ENCODE measurements at regions not wholly inside any gene's neighbourhood (a gene's known extent, or its start where the extent isn't known, plus 50 kb on each side); places are given as distances from the start of the nearest gene placed in this dataset.

DNA sequence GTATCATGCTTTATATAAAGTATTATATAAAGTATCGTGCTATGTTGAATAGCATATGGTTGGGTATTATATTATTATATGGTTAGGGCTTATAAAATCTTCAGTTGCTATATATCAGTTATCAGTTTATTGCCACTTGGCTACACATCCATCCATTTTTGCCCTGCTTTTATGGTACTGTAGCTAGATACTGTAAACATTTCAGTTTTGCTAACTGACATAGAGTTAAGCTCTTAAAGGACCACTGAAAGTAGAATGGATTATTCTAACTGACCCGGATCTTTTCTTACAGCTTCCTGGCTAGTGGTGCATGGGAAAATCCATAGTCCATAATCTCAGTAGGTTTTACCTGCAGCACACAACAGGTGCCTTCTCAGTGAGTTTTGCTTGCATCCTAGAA lies 405.3 kb upstream of the LUZP2 start:
- TF ChIP-seq, protein P1, sequence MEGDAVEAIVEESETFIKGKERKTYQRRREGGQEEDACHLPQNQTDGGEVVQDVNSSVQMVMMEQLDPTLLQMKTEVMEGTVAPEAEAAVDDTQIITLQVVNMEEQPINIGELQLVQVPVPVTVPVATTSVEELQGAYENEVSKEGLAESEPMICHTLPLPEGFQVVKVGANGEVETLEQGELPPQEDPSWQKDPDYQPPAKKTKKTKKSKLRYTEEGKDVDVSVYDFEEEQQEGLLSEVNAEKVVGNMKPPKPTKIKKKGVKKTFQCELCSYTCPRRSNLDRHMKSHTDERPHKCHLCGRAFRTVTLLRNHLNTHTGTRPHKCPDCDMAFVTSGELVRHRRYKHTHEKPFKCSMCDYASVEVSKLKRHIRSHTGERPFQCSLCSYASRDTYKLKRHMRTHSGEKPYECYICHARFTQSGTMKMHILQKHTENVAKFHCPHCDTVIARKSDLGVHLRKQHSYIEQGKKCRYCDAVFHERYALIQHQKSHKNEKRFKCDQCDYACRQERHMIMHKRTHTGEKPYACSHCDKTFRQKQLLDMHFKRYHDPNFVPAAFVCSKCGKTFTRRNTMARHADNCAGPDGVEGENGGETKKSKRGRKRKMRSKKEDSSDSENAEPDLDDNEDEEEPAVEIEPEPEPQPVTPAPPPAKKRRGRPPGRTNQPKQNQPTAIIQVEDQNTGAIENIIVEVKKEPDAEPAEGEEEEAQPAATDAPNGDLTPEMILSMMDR (IDR thresholded peaks at IDR 0.05; ENCODE audit: borderline replicate concordance), result no peak
- no peak for DNase-seq
- H3K4me3 ChIP-seq, result no peak overlapping the region
- intact Hi-C loops (cut with micrococcal nuclease), result no loop called here
- H3K4me1 ChIP-seq, result no peaks in the 10 kb centered on the region
- H3K27ac ChIP-seq (replicated peaks), result no peak overlapping the region
- peaks cover 8% of the 10 kb centered on the region for H3K9me3 ChIP-seq (replicated peaks)
- H3K27me3 ChIP-seq (ENCODE audit: low read depth), result no peaks in the 10 kb centered on the region
- H3K36me3 ChIP-seq, result no peaks in the 10 kb centered on the region

GRCh38 chr11:24093375-24093774 lies 403.5 kb upstream of the LUZP2 start:
- intact Hi-C loops (cut with micrococcal nuclease), result no loop called here
- H3K4me1 ChIP-seq, result no peaks in the 10 kb centered on the region
- TF ChIP-seq, protein P1 (IDR thresholded peaks at IDR 0.05; ENCODE audit: borderline replicate concordance), result no peak
- DNase-seq, result no peak
- H3K36me3 ChIP-seq, result no peaks in the 10 kb centered on the region
- H3K27ac ChIP-seq (replicated peaks), result no peak overlapping the region
- H3K9me3 ChIP-seq (replicated peaks), result peaks cover 12% of the 10 kb centered on the region
- no peaks in the 10 kb centered on the region for H3K27me3 ChIP-seq (ENCODE audit: low read depth)
- no peak overlapping the region for H3K4me3 ChIP-seq

DNA sequence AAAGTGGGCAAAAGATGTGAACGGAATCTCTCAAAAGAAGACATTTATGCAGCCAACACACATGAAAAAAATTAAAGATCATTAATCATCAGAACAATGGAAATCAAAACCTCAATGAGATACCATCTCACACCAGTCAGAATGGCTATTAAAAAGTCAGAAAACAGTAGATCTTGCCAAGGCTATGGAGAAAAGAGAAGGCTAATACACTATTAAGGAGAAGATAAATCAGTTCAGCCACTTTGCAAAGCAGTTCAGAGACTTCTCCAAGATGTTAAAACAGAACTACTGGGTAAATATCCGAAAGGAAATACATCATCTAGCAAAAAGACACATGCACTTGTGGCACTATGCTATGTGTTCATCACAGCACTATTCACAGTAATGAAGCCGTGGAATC lies 388.2 kb upstream of the LUZP2 start:
- H3K4me1 ChIP-seq, result no peaks in the 10 kb centered on the region
- intact Hi-C loops (cut with micrococcal nuclease), result no loop called here
- H3K9me3 ChIP-seq (replicated peaks), result peaks cover 35% of the 10 kb centered on the region
- H3K27me3 ChIP-seq (ENCODE audit: low read depth), result no peaks in the 10 kb centered on the region
- TF ChIP-seq, protein P1 (IDR thresholded peaks at IDR 0.05; ENCODE audit: borderline replicate concordance), result no peak
- H3K27ac ChIP-seq (replicated peaks), result no peak overlapping the region
- no peaks in the 10 kb centered on the region for H3K36me3 ChIP-seq
- H3K4me3 ChIP-seq, result no peak overlapping the region
- DNase-seq, result no peak

DNA sequence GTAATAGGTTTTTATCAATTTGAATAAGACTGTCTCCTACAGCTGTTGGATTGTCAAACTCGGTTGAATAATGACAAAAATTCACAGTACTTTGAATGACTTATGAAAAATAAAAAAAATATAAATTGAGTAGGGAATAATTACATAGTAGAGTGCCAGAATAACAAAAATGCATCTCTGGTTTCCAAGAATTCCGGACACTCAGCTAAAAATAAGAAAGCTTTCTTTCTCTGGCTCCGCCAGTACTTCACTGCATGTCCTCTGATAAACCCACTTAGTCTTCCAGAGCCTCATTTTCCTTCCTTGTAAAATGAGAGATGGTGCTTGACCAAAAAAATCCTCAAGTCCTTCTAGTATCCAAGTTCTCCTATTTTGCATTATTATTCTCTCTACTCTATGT lies 374.6 kb upstream of the LUZP2 start:
- H3K27ac ChIP-seq (replicated peaks), result no peak overlapping the region
- H3K4me1 ChIP-seq, result no peaks in the 10 kb centered on the region
- DNase-seq, result no peak
- TF ChIP-seq, protein P1 (IDR thresholded peaks at IDR 0.05; ENCODE audit: borderline replicate concordance), result no peak
- no peaks in the 10 kb centered on the region for H3K9me3 ChIP-seq (replicated peaks)
- intact Hi-C loops (cut with micrococcal nuclease), result no loop called here
- H3K36me3 ChIP-seq, result no peaks in the 10 kb centered on the region
- H3K4me3 ChIP-seq, result no peak overlapping the region
- H3K27me3 ChIP-seq (ENCODE audit: low read depth), result no peaks in the 10 kb centered on the region

GRCh38 chr11:24124876-24125275 lies 372.0 kb upstream of the LUZP2 start:
- Histone ChIP-seq H3K27ac (replicated peaks) (no peak overlapping the region), H3K9me3 (replicated peaks) (no peaks in the 10 kb centered on the region), H3K27me3 (ENCODE audit: low read depth) (no peaks in the 10 kb centered on the region), H3K36me3 (no peaks in the 10 kb centered on the region), H3K4me1 (no peaks in the 10 kb centered on the region), H3K4me3 (no peak overlapping the region)
- TF ChIP-seq, protein P1 (IDR thresholded peaks at IDR 0.05; ENCODE audit: borderline replicate concordance), result no peak
- no peak for DNase-seq
- intact Hi-C loops (cut with micrococcal nuclease), result no loop called here

DNA sequence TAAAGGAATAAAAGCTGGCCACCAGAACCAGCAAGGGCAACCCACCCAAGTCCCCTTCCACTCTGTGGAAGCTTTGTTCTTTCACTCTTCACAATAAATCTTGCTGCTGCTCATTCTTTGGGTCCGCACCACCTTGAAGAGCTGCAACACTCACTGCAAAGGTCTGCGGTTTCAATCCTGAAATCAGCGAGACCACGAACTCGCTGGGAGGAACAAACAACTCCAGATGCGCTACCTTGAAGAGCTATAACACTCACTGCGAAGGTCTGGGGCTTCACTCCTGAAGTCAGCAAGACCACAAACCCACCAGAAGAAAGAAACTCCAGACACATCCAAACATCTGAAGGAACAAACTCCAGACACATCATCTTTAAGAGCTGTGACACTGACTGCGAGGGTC lies 365.2 kb upstream of the LUZP2 start:
- TF ChIP-seq, protein P1 (IDR thresholded peaks at IDR 0.05; ENCODE audit: borderline replicate concordance), result no peak
- H3K4me1 ChIP-seq, result no peaks in the 10 kb centered on the region
- no peak overlapping the region for H3K27ac ChIP-seq (replicated peaks)
- H3K36me3 ChIP-seq, result no peaks in the 10 kb centered on the region
- intact Hi-C loops (cut with micrococcal nuclease), result no loop called here
- no peak for DNase-seq
- no peaks in the 10 kb centered on the region for H3K27me3 ChIP-seq (ENCODE audit: low read depth)
- no peak overlapping the region for H3K4me3 ChIP-seq
- no peaks in the 10 kb centered on the region for H3K9me3 ChIP-seq (replicated peaks)
